ENCODE measurements at regions not wholly inside any gene's neighbourhood (a gene's known extent, or its start where the extent isn't known, plus 50 kb on each side); places are given as distances from the start of the nearest gene placed in this dataset.
A peak's percentile ranks its signal among the peaks of the same experiment; 100 is the strongest.
"Not testable (repeated sequence)": the region's sequence is repeated elsewhere in the genome, so short reads cannot be mapped to it uniquely, and the experiment has no call there.

GRCh38 chr13:44887515-44887914, 101.8 kb downstream of the NUFIP1 start:
- no peak for DNase-seq

- no peak for DNase-seq
Measured at GRCh38 chr13:44884076-44884729, 105.1 kb downstream of the NUFIP1 start.

GRCh38 chr13:44879452-44880058, 109.7 kb downstream of the NUFIP1 start:
- peak; percentile 11 for DNase-seq

- no peak for DNase-seq
Measured at GRCh38 chr13:44876782-44877324, 112.4 kb downstream of the NUFIP1 start.

- no peak for DNase-seq
Measured at GRCh38 chr13:44874886-44875630, 114.2 kb downstream of the NUFIP1 start.

- no peak for DNase-seq
Measured at GRCh38 chr13:44874176-44874575, 115.1 kb downstream of the NUFIP1 start.

GRCh38 chr13:44873461-44873860, 115.8 kb downstream of the NUFIP1 start:
- no peak for DNase-seq

GRCh38 chr13:44872751-44873150, 116.5 kb downstream of the NUFIP1 start:
- no peak for DNase-seq

GRCh38 chr13:44870456-44870929, 118.8 kb downstream of the NUFIP1 start:
- DNase-seq = no peak

- no peak for DNase-seq
Measured at GRCh38 chr13:44869167-44869566, 120.1 kb downstream of the NUFIP1 start.

GRCh38 chr13:44868397-44868796, 120.9 kb downstream of the NUFIP1 start:
- no peak for DNase-seq

GRCh38 chr13:44867825-44868224, 121.4 kb downstream of the NUFIP1 start:
- peak; percentile 11 for DNase-seq

GRCh38 chr13:44866411-44866911, 122.8 kb downstream of the NUFIP1 start:
- no peak for DNase-seq

GRCh38 chr13:44865722-44866410, 123.4 kb downstream of the NUFIP1 start:
- DNase-seq = no peak

- DNase-seq = not testable (repeated sequence)
Measured at GRCh38 chr13:44863641-44864040, 125.6 kb downstream of the NUFIP1 start.

GRCh38 chr13:44860454-44860853, 128.8 kb downstream of the NUFIP1 start:
- no peak for DNase-seq

- no peak for DNase-seq
Measured at GRCh38 chr13:44857736-44858135, 131.5 kb downstream of the NUFIP1 start.

- DNase-seq = no peak
Measured at GRCh38 chr13:44857061-44857460, 132.2 kb downstream of the NUFIP1 start.

GRCh38 chr13:44855860-44856259, 133.4 kb downstream of the NUFIP1 start:
- no peak for DNase-seq

- DNase-seq = no peak
Measured at GRCh38 chr13:44854313-44855060, 134.8 kb downstream of the NUFIP1 start.

- peak; percentile 71 for DNase-seq
Measured at GRCh38 chr13:44853641-44854040, 135.6 kb downstream of the NUFIP1 start.

All from kidney glomerular epithelial cell (primary cell).